ENCODE measurements at regions not wholly inside any gene's neighbourhood (a gene's known extent, or its start where the extent isn't known, plus 50 kb on each side); places are given as distances from the start of the nearest gene placed in this dataset.

GRCh38 chr3:30438126-30438525 lies 168.3 kb upstream of the TGFBR2 start:
- no peak for DNase-seq (ENCODE audit: low read depth, low spot score)
- ChIA-PET POLR2A (no interaction called here), CTCF (no interaction called here)
- Histone ChIP-seq H3K27me3 (ENCODE audit: control insufficient read depth, insufficient read depth, low read length) (no peaks in the 10 kb centered on the region), H3K4me3 (ENCODE audit: low read depth, low read length) (no peak overlapping the region), H3K27ac (ENCODE audit: low read depth, low read length) (no peak overlapping the region), H3K9me3 (ENCODE audit: control insufficient read depth, insufficient read depth, low read length) (no peaks in the 10 kb centered on the region)
- TF ChIP-seq CTCF (IDR thresholded peaks at IDR 0.05; ENCODE audit: low read depth, low read length), result no peak

DNA sequence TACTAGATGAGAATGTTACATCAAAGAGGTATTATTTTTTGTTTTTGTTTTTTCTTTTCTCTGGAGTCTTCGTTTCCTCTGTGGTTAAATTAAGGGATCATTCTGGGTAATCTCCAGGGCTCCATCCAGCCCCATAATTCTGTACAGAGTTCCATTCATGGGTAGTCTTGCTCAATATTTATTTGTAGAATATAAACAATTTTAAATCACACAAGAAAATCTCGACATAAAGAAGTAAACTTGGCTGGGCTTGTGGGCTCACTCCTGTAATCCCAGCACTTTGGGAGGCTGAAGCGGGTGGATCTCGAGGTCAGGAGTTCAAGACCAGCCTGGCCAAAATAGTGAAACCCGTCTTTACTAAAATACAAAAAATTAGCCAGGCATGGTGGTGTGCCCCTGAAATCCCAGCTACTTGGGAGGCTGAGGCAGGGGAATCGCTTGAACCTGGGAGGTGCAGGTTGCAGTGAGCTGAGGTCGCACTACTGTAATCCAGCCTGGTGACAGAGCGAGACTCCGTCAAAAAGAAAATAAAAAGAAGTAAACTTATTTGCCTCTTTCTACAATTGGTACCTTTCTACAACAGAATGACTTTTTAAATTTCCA lies 166.8 kb upstream of the TGFBR2 start:
- ChIA-PET CTCF (interaction anchor here (0.7 kb wide), 1 partner anchor 30 kb away, joined by 3 read pairs; no protein-coding TSS in a partner anchor), POLR2A (no interaction called here)
- Histone ChIP-seq H3K9me3 (ENCODE audit: control insufficient read depth, insufficient read depth, low read length) (no peaks in the 10 kb centered on the region), H3K27me3 (ENCODE audit: control insufficient read depth, insufficient read depth, low read length) (no peaks in the 10 kb centered on the region), H3K4me3 (ENCODE audit: low read depth, low read length) (no peak overlapping the region), H3K27ac (ENCODE audit: low read depth, low read length) (no peak overlapping the region)
- DNase-seq (ENCODE audit: low read depth, low spot score), result no peak
- TF ChIP-seq CTCF (IDR thresholded peaks at IDR 0.05; ENCODE audit: low read depth, low read length), result no peak

DNA sequence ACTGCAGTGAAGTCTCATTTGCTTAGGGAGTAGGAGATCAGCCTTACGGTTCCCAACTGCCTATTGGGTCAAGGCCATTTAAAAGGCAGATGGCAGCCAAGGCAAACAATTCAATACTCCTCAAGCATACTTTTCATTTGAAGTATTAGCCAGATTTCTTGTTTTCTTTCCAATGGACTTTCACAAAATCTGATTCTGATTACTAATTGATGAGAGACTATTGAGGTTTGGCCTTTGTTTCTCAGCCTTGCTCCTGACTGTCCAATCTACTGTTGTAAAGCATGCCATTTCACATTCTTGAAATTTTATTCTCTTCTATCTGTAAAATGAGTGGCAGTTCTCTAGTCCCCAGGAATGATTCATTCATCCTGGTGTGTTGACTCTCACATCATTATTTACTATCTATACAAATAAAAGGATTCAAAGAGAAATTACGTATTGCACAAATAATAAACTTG lies 166.2 kb upstream of the TGFBR2 start:
- Histone ChIP-seq H3K9me3 (ENCODE audit: control insufficient read depth, insufficient read depth, low read length) (no peaks in the 10 kb centered on the region), H3K4me3 (ENCODE audit: low read depth, low read length) (no peak overlapping the region), H3K27me3 (ENCODE audit: control insufficient read depth, insufficient read depth, low read length) (no peaks in the 10 kb centered on the region), H3K27ac (ENCODE audit: low read depth, low read length) (no peak overlapping the region)
- TF ChIP-seq CTCF (IDR thresholded peaks at IDR 0.05; ENCODE audit: low read depth, low read length), result no peak
- no peak for DNase-seq (ENCODE audit: low read depth, low spot score)
- CTCF ChIA-PET, result no interaction called here
- POLR2A ChIA-PET, result no interaction called here

- H3K27ac ChIP-seq (ENCODE audit: low read depth, low read length), result no peak overlapping the region
- no peaks in the 10 kb centered on the region for H3K9me3 ChIP-seq (ENCODE audit: control insufficient read depth, insufficient read depth, low read length)
- DNase-seq (ENCODE audit: low read depth, low spot score), result no peak
- no peak for TF ChIP-seq CTCF (IDR thresholded peaks at IDR 0.05; ENCODE audit: low read depth, low read length)
- no peak overlapping the region for H3K4me3 ChIP-seq (ENCODE audit: low read depth, low read length)
- CTCF ChIA-PET, result no interaction called here
- no peaks in the 10 kb centered on the region for H3K27me3 ChIP-seq (ENCODE audit: control insufficient read depth, insufficient read depth, low read length)
- POLR2A ChIA-PET, result no interaction called here
Measured at GRCh38 chr3:30440880-30441279, 165.5 kb upstream of the TGFBR2 start.

- ChIA-PET CTCF (no interaction called here), POLR2A (no interaction called here)
- TF ChIP-seq CTCF (IDR thresholded peaks at IDR 0.05; ENCODE audit: low read depth, low read length), result no peak
- Histone ChIP-seq H3K4me3 (ENCODE audit: low read depth, low read length) (no peak overlapping the region), H3K27me3 (ENCODE audit: control insufficient read depth, insufficient read depth, low read length) (no peaks in the 10 kb centered on the region), H3K27ac (ENCODE audit: low read depth, low read length) (no peak overlapping the region), H3K9me3 (ENCODE audit: control insufficient read depth, insufficient read depth, low read length) (no peaks in the 10 kb centered on the region)
- DNase-seq (ENCODE audit: low read depth, low spot score), result no peak
Measured at GRCh38 chr3:30443756-30444673, 162.4 kb upstream of the TGFBR2 start.

All from AG04450 (cell line).